OCI-LY3 (cell line): ENCODE measurements at regions not wholly inside any gene's neighbourhood (a gene's known extent, or its start where the extent isn't known, plus 50 kb on each side); places are given as distances from the start of the nearest gene placed in this dataset.

Experiments
- CTCF ChIP-seq: fragments of 200-600, 300-600 bp; sonication (generic); IDR thresholded peaks from 2 replicates; pipeline ENCODE4 v1.5.1; 2014; ENCODE audit warnings: antibody characterized with exemption, low read length, low read depth
- EZH2phosphoT487 ChIP-seq: fragments of 200-600 bp; shearing (Covaris generic); IDR thresholded peaks from 2 replicates; pipeline ENCODE4 v1.6.1; 2018; ENCODE audit warnings: antibody characterized with exemption, mixed run types, low read depth

- no peak for TF ChIP-seq CTCF
- TF ChIP-seq EZH2phosphoT487 = no peak
These were observed 199.1 kb upstream of the NRP1 start for GRCh38 chr10:33533612-33534011.
